HG03196 (cell line): ENCODE measurements at regions not wholly inside any gene's neighbourhood (a gene's known extent, or its start where the extent isn't known, plus 50 kb on each side); places are given as distances from the start of the nearest gene placed in this dataset.
"Not testable (repeated sequence)": the region's sequence is repeated elsewhere in the genome, so short reads cannot be mapped to it uniquely, and the experiment has no call there.

Experiments
- ATAC-seq: cut with Tn5 transposase; IDR thresholded peaks from one replicate; pipeline ENCODE4 v1.9.1; 2021; ENCODE audit not compliant: unreplicated experiment

DNA sequence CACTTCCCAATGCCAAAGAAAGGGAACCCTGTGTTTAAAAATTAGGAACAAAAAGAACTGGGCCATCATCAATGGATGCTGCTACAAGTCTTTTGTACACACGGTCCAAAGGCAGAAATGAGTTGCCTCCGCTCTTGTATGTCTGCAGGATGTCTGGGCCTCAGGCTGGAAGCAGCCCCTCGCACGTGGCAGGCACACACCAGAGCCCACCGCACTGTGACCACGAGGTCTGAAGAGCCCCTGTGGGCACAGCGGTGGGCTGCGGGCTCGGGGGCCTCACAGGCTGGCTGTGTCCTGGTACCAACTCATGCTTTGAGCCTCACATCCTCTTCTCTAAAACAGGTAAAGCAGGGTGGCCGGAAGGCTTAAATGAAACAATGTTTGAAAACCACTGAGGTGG is 309.3 kb downstream of the C16orf95 start:
- no peak for ATAC-seq

GRCh38 chr16:87008664-87009063 is 308.5 kb downstream of the C16orf95 start:
- ATAC-seq, result no peak

DNA sequence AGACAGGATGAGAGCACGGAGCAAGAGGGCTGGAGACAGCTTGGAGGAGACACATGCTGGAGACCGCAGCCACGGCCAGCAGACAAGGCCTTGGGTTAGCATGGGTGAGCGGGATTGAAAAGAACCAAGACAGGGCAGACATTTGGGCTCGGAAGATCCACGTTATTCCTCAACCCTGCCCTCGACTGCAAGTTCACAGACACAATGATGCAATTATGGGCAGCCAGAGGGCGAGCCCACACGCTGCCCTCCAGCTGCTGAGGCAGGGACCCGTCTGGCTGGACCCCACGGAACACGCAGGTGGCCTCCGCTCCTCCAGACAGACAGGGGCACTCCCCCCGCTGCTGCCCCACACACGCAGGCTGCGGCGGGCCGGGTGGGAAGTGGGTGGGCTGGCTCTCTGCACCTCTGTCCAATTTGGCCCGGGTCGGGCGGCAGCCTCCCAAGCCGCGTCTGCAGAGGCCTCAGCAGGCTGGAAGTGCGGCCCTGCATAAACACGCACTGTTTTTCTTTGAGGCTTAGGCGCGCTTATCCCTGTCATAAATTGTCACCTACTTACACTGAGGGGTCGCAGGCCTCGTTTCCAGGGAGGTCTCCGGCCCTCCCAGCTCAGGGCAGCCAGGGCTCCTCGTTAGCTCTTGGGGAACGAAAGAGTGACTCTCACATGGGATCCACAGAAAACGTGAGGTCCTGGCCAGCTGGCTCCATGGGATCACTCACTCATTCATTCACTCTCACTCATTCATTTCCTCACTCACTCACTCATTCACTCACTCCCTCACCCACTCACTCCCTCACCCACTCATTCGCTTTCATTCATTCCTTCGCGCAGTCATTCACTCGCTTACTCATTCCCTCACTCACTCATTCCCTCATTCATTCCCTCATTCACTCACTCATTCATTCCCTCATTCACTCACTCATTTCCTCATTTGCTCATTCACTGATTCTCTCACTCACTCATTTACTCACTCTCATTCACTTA is 303.9 kb downstream of the C16orf95 start:
- no peak for ATAC-seq

DNA sequence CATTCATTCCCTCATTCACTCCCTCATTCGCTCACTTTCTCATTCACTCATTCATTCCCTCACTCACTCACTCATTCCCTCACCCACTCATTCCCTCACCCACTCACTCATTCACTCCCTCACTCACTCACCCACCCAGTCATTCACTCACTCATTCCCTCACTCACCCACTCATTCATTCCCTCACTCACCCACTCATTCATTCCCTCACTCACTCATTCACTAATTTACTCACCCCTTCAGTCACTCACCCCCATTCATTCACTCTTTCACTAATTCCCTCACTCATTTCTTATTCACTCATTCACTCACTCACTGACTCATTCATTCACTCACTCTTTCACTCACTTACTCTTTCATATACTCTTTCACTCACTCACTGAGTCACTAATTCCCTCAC is 303.1 kb downstream of the C16orf95 start:
- no peak for ATAC-seq

DNA sequence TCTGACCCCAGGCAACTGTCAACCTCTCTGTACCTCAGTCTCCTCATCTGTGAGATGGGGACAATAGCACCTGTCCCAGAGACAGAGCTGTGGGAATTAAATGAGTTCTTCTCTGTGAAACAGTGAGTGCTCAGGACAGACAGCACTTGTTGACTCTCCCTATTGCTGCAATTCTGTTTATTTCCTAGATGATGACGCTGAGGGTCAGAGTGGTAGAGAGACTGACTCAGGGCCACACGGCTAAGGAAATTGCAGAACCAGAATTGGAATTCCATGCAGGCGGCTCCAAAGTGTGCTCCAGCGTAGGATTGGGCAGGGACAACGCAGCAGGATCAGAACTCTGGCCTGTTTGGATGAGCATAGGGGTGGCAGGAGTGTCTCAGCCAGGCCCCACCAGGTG is 302.2 kb downstream of the C16orf95 start:
- no peak for ATAC-seq

DNA sequence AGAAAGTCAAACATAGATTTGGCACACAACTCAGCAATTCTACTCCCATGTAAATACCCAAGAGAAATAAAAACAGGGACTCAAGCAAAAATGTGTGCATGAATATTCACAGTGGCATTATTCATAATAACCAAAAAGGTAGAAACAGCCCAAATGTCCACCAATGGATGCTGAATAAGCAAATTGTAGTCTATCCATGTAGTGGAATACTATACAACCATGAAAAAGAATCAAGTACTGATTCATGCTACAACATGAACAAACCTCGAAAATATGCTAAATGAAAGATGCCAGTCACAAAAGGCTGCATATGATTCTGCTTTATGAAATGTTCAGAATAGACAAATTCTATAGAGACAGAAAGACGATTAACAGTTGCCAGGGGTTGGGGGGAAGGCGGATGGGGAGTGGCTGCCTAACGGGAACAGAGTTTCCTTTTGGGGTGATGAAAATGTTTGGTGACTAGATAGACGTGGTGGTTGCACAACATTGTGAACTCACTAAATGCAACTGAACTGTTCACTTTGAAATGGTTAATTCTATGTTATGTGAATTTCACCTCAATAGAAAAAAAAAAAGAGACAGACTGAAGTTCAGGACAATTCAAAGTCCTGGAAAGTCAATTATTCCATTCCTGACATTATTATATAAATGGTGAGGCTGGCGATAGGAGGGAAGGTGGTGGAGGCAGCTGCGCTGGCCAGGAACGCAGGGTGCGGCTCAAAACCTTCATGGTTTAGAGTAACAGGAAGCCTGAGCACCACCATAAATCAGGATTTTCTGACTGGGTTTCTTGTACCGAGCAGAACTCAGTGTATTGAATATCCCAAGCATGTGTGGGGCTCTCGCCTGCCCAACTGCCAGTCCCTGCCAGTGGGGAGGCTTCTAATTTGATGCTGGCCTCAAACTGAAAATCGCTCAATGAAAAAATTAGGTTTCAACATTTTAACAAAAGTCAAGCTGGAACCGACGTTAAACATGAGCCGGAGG is 300.9 kb downstream of the C16orf95 start:
- no peak for ATAC-seq

DNA sequence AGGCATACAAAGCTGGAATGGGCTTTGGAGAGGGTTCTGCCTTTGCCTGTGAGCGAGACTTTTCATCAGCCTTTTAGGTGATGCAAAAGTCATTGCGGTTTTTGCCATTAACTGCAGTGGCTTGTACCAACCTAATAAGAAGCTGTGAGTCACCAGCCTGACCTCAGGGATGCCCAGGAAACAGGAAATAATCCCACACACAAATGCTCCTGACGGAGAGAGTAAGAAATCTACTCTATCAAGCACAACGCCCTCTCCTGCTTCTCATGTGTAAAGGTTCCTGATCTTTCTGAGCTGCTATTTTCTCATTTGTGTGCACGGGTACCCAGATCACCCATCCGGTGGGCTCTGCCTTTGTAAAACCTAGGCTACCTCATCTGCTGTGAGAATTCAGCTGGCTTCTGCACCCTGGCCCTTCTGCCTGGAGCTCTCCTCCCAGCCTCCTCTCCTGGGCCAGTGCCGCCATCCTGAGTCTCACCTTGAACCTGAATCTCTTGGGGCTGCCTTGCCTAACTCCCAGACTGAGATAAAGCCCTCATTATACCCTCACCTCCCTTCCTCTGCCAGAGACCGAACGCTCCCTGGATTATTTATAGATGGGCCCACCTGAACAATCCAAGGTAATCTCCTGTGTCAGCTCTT is 299.7 kb downstream of the C16orf95 start:
- ATAC-seq, result no peak

GRCh38 chr16:87025676-87026075 is 291.5 kb downstream of the C16orf95 start:
- no peak for ATAC-seq

DNA sequence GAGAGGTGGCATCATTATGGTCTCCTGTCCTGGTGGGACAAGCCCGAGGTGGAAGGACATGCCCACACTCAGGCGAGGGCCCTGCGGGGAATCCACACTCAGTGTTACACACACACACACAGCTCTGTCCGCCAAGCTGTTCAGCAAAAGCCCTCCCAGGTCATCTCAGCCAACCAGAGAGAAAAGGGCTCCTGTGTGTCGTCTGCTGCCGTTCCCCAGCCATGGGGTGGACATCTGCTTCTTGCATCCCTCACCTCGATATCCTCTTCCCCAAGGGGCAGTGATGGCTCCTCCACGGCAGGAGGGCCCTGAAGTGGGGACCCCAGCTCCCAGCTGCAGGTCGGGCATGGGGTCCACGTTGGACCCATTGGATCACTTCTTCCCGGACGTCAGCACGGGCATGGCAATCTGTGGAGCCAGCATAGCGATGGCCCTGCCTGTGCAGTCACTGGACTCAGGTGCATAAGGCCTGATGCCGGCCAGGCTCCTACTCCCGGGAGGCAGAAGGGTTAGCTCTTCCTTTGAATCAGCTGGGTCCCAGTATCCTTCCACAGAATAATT is 290.1 kb downstream of the C16orf95 start:
- ATAC-seq, result no peak

DNA sequence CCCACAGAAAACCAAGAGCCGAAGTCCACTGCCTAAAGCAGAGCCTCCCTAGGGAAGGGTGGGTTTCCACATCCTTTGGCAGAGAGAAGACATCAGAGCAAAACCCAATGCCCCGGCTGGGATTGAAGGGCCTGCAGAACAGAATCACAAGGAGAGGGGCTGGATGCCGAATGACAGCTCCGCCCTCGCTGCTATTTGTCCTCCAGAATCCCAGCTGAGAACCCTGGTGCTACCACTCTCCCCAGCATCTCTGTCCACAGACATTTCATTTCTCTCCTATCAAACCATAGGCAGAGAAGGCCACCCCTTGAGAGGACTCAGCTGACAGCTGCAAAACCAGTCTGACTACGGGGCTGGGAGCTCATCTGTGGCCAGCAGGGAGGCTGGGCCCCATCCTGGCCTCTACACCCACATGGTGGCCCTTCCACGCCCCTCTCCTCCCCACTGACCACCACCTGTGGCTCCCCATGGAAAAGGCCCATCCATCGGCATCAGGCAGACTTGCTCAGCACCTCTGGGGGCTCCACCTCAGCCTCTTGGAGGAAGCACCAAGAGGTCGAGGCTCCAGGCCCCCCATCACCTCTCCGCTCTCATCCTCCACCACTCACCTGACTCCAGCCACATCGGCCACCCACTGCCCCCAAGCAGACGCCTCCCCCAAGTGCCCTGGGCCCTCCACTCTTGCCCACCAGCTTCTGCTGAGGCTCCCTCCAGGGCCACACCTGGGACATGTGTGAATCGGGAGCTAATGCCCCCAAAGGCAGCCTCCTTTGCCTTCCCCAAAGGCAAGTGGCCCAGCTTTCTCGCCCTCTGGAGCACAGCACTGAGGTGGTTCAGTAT is 288.5 kb downstream of the C16orf95 start:
- no peak for ATAC-seq

DNA sequence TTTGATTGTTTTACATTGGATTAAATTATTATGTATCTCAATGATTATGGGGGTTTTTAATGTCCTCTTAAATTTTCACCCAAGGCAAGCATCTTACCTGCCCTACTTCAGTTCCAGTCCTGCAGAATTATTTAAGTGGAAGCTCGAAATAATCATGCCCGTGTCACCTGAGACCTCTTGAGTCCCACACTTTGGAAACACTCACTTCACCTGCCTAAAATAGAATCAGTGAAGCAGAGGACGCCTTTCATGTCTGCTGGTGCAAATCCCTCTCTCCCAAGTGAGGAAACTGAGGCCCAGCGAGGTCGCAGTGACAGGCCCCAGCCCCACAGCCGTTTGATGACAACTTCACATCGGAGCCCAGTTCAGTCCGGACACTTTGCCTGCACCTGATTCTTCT is 284.6 kb downstream of the C16orf95 start:
- no peak for ATAC-seq

DNA sequence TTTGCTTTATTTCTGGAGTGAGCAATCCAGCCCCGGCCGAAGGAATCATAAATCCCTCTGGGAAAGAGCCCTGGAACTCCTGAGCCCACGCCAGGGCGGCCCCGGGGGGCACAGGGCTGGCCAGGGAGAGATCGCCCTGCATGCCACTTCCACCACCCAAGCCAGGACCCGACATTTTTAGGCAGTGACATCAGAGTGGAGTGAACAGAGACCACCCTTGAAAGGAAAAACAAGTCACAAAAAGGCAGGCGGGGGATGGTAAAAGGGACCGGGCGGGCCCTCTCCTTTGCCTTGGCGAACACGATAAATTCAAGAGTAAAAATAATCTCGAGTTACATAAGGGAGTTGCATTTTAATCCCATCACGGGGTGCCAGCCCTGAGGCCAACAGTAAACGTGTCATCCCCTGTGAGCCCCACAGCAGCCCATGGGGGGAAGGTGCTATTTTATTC is 284.1 kb downstream of the C16orf95 start:
- no peak for ATAC-seq

DNA sequence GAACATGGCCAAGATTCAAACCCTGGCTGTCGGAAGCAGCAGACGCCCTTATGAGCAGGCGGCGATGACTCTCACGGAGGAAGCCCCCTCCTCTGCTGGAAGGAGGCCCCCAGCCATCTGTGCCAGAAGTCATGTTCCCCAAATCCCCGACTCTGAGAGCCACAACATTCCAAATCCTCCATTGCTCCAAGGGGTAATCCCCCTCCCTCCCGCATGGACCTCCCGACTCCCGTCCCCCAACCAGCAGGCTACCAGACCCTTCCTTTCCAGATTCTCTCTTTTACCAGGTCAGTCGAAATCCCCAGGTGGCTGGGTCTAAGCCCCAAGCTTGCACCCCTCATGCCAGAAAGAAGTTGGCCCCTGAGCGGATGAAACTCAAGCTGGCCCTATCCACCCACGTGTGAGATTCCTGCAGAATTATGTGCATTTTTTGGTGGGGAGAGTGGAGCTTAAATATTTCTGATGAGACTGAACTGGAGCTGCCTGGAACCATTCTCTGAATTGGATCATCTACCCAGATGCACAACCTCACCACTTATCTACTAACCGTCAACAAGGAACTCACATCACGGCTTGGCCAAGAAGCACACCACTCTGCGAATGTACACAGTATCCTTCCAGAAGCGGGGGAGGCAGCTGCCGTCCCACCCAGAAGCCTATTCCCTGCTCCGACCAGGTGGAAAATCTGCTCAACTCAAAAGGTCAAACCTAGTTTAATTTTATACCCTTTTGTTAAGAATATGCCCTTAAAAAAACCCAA is 283.5 kb downstream of the C16orf95 start:
- no peak for ATAC-seq

DNA sequence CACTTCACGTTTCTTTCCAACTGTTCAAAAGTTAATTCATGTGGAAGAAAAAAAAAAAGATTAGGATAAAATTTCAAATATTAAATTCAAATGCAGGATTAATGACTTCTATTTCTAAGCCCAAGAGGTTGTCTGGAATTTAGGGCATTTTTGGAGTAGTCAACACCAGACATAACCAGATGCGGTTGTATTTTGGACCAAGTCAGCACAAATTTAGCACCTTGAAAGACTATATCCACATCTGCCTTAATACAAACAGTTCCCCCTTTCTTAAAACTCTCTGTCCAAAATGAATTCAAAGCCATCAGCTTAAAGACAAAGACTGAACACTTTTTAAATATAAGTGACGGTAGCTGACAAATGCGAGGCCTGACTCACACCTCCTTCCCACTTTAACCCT is 282.9 kb downstream of the C16orf95 start:
- ATAC-seq, result no peak

GRCh38 chr16:87035053-87035452 is 282.1 kb downstream of the C16orf95 start:
- no peak for ATAC-seq

DNA sequence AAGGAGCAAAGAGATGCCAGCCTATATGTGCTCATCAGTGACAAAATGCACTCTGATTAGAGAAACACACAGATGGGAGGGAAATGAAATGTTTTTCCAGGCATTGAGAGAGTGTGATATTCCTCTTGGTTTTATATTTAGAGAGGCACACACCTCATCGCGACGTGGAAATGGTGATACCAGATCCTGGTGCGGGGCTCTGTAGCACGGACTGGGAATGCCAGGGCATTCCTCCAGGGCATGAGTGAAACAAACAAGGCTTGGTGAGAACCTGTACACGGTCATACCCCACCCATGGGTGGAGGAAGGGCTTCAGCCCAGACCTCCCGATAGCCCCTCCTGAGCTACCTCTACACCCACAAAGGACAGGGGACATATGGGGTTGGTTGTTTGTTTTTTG is 280.2 kb downstream of the C16orf95 start:
- ATAC-seq, result no peak

- ATAC-seq, result not testable (repeated sequence)
Measured at GRCh38 chr16:87038528-87038927, 278.7 kb downstream of the C16orf95 start.

DNA sequence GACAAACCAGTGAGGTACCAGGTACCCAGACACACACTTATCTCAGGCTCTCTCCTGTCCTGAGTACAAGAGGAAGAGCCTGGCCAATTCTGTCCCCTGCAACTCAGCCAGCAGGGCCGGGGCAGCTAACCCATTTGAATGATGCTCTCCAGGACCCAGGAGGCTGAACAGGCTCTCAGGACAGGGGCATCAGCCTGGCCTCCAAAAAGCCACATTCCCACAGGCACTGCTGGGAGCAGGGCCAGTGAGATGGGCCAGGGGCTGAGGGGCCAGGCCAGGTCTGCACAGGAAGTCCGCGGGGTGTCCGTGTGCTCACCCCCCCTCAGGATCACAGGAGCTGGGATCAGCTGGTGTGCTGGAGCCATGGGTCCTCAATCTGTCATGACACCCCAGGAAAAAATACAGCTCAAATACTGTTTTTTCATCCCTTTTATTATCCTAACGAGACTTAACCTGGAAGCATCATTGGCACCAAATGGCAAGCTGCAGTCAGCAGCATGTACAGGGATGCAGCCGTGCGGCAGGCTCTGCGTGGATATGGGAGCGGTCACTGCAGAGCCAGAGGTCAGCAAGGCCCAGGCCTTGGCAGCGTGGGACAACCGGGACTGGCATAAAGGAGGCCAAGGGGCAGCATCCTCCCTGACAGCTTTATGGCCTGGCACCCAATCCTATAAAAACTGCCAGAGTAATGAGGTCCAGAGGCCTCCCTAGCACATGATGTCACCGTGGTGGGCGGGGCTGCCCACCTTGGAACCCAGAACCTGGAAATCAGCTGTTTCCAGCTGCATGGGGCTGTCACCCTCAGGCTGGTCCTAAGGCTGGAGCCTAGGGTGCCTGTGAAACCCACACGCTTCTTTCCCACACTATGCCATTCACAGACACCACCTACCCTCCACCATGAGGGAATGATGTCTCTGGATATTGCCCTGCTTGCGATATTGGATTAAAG is 276.7 kb downstream of the C16orf95 start:
- ATAC-seq, result no peak
